Neural progenitor cell (in vitro differentiated cells): ENCODE measurements at regions not wholly inside any gene's neighbourhood (a gene's known extent, or its start where the extent isn't known, plus 50 kb on each side); places are given as distances from the start of the nearest gene placed in this dataset.

ENCODE experiments used
- EZH2 ChIP-seq: fragments of 200-600 bp; sonication (generic); IDR thresholded peaks from 2 replicates; pipeline ENCODE4 v1.6.1; 2017; ENCODE audit warnings: antibody characterized with exemption, mild to moderate bottlenecking, moderate library complexity
- TF ChIP-seq, protein P1 (sequence below): fragments of 200-600 bp; sonication (generic); IDR thresholded peaks from 2 replicates; pipeline ENCODE4 v1.5.1; 2017; ENCODE audit warnings: antibody characterized with exemption, mild to moderate bottlenecking

DNA sequence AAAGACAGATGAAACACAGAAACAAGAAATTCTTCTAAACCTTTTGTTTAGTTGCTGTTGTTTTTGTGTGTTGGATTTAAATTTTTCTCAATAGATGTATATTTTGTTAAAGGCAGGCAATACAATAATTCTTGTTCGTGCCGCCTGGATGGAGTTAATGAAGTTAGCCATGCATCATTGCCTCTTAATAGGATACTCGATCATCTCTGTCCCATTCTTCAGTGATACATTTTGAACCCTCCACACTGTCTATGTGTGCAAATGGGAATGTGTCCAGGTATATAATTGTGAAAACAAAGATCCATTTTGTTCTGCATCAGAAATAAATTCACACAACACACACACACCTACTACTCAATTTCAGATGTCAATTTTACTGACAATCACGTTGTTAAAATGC lies 186.6 kb upstream of the ADAMTS16 start:
- TF ChIP-seq, protein P1, sequence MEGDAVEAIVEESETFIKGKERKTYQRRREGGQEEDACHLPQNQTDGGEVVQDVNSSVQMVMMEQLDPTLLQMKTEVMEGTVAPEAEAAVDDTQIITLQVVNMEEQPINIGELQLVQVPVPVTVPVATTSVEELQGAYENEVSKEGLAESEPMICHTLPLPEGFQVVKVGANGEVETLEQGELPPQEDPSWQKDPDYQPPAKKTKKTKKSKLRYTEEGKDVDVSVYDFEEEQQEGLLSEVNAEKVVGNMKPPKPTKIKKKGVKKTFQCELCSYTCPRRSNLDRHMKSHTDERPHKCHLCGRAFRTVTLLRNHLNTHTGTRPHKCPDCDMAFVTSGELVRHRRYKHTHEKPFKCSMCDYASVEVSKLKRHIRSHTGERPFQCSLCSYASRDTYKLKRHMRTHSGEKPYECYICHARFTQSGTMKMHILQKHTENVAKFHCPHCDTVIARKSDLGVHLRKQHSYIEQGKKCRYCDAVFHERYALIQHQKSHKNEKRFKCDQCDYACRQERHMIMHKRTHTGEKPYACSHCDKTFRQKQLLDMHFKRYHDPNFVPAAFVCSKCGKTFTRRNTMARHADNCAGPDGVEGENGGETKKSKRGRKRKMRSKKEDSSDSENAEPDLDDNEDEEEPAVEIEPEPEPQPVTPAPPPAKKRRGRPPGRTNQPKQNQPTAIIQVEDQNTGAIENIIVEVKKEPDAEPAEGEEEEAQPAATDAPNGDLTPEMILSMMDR, result no peak
- TF ChIP-seq EZH2, result no peak
